NCI-H460 (cell line): ENCODE measurements at regions not wholly inside any gene's neighbourhood (a gene's known extent, or its start where the extent isn't known, plus 50 kb on each side); places are given as distances from the start of the nearest gene placed in this dataset.
"Not testable (repeated sequence)": the region's sequence is repeated elsewhere in the genome, so short reads cannot be mapped to it uniquely, and the experiment has no call there.

Experiments
- DNase-seq: peaks from one replicate; pipeline ENCODE4 v3.0.0-alpha.2; 2016; ENCODE audit warnings: low read depth; ENCODE audit errors: extremely low read depth

GRCh38 chr14:59130462-59130861, 58.0 kb upstream of the DAAM1 start:
- no peak for DNase-seq

- DNase-seq, result no peak
Observed at GRCh38 chr14:59131938-59132795, 56.3 kb upstream of the DAAM1 start.

GRCh38 chr14:59132796-59133494, 55.5 kb upstream of the DAAM1 start:
- DNase-seq, result no peak

DNA sequence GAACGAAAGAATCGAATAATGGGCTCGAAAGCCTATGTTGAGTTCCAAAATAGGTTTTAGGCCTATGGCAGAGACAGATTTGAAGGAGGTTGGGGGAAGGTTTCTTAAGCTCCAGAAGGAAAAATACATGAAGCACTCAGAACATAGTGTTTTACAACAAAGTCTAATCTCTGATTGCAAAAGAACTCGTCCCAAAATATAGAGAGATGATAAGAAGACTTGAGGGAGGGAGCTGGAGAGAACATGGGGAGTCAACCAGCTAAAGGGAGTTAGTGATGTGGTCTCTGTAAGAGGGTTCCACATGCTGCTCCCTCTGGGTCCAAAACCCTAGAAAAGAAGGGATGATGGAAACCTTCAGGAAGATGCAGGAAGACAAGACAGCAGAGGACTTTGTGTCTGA, 54.8 kb upstream of the DAAM1 start:
- no peak for DNase-seq

GRCh38 chr14:59134307-59134706, 54.2 kb upstream of the DAAM1 start:
- no peak for DNase-seq

DNA sequence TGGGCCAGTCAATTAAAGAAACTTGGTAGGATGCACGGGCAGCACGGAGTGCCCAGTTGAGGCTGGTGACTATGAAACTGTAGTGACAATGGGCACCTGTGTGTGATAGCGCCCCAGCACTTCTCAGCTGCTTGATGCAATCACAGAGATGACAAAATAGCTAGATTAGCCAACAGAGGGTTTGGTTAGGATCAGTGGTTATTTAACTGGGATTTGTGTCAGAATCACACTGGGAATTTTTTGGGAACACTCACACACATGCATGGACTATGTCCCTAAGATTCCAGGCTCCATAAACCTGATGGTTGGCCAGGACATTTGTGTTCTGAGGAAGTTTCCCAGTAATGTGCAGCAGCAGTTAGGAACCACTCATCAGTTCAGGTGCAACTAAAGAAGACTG, 51.2 kb upstream of the DAAM1 start:
- DNase-seq, result no peak

DNA sequence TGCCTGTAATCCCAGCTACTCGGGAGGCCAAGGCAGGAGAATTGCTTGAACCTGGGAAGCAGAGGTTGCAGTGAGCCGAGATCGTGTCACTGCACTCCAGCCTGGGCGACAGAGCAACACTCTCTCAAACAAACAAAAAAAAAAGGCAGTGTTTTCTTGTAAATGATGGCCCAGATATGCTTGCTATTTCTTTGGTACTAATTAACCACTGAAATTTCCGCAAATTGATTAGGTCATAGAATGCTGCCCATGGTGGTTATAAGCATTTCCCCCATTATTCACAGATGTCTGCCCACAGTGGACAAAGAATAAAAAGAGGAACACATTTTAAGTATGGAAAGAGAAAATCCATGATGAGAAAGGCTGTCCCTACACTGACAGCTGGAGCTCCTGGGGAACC, 49.9 kb upstream of the DAAM1 start:
- not testable (repeated sequence) for DNase-seq
